ENCODE measurements at regions not wholly inside any gene's neighbourhood (a gene's known extent, or its start where the extent isn't known, plus 50 kb on each side); places are given as distances from the start of the nearest gene placed in this dataset.

DNA sequence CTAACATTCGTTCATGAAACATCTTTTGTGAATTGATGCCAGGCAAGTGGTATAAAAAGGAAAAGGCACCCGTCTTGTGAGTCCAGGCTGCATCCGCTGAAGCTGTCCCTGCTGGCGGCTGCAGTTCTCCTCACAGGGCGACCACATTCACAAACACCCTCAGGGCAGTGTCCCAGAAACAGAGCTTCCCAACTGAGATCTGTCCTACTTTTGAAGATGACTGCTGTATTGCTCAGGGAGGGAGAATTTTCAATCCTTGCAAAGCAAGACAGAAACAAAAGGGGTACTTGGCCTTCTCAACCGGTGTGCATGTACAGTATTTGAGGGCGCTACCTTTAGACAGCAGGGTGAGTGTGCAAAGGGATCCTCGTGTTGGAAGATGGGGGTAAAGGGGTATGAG lies 316.1 kb downstream of the GADD45G start:
- ChIA-PET RAD21 (ENCODE audit: unreplicated experiment) (no interaction called here), SMC1A (ENCODE audit: uncharacterized antibody, unreplicated experiment) (interaction anchor here (1.5 kb wide), 1 partner anchor 323 kb away, joined by 5 read pairs; no protein-coding TSS in a partner anchor), CTCF (interaction anchor here (1.4 to 4.7 kb wide), 2 partner anchors 318 to 323 kb away, joined by 5 to 36 read pairs; no protein-coding TSS in a partner anchor), POLR2A (no interaction called here)
- Histone ChIP-seq H3K4me2 (ENCODE audit: control insufficient read depth, insufficient read depth) (no peak overlapping the region), H3K27me3 (replicated peaks in 1 of 2; ENCODE audit: control insufficient read depth in 2 of 2, insufficient read depth in 2 of 2, low read length in 1 of 2) (peaks cover 0 to 1% of the 10 kb centered on the region in 2 experiments; a peak in 3 of 4 replicates), H2AFZ (ENCODE audit: control insufficient read depth, low read depth, low read length) (no peak overlapping the region), H3K27ac (ENCODE audit: control insufficient read depth, insufficient read depth) (no peak overlapping the region), H3K4me3 (no peak overlapping the region), H3K4me1 (ENCODE audit: control insufficient read depth, insufficient read depth, low read length) (no peaks in the 10 kb centered on the region), H3K36me3 (ENCODE audit: control insufficient read depth in 2 of 2, insufficient read depth in 2 of 2, low read length in 1 of 2) (no peaks in the 10 kb centered on the region), H4K20me1 (ENCODE audit: control insufficient read depth, insufficient read depth) (no peaks in the 10 kb centered on the region), H3K9ac (ENCODE audit: control insufficient read depth, insufficient read depth, low read length) (no peak overlapping the region), H3K79me2 (ENCODE audit: control insufficient read depth, insufficient read depth, low read length) (no peaks in the 10 kb centered on the region), H3K9me3 (replicated peaks; ENCODE audit: control insufficient read depth, insufficient read depth, low read length) (no peaks in the 10 kb centered on the region)
- intact Hi-C loops (cut with micrococcal nuclease; ENCODE audit: unreplicated experiment): no loop called here
- no TSS peak for BruUV-seq (replicated peaks)
- no peak for FAIRE-seq
- no peak for DNase-seq (ENCODE audit: low read depth, low spot score)
- in situ Hi-C loops (cut with MboI): no loop called here
- TF ChIP-seq NRF1 (conservative IDR thresholded peaks at IDR 0.05; ENCODE audit: low read depth, low read length): no peak
- no peak for TF ChIP-seq ZNF217 (IDR thresholded peaks at IDR 0.05)
- no peak for TF ChIP-seq HSF1 (IDR thresholded peaks at IDR 0.05; ENCODE audit: low read depth, low read length)
- TF ChIP-seq KLF5 (IDR thresholded peaks at IDR 0.05; ENCODE audit: partially characterized antibody): no peak
- no peak for TF ChIP-seq SMC3 (IDR thresholded peaks at IDR 0.05; ENCODE audit: borderline replicate concordance, low read length)
- TF ChIP-seq CREB1 (IDR thresholded peaks at IDR 0.05; ENCODE audit: low read depth): no peak
- no peak for ATAC-seq
- WGBS (ENCODE audit: insufficient coverage, insufficient replicate concordance, low lambda C conversion rate, missing lambda C conversion rate): 27% methylated on average over 8 of the region's 8 CpGs

- no peaks in the 10 kb centered on the region for H3K9me3 ChIP-seq (replicated peaks; ENCODE audit: control insufficient read depth, insufficient read depth, low read length)
- no TSS peak for BruUV-seq (replicated peaks)
- H3K4me1 ChIP-seq (ENCODE audit: control insufficient read depth, insufficient read depth, low read length): no peaks in the 10 kb centered on the region
- no peak for ATAC-seq
- ChIA-PET POLR2A (no interaction called here), SMC1A (ENCODE audit: uncharacterized antibody, unreplicated experiment) (no interaction called here), CTCF (interaction anchor here (4.7 kb wide), 1 partner anchor 319 kb away, joined by 36 read pairs; no protein-coding TSS in a partner anchor), RAD21 (ENCODE audit: unreplicated experiment) (no interaction called here)
- no peak overlapping the region for H3K4me2 ChIP-seq (ENCODE audit: control insufficient read depth, insufficient read depth)
- no peak overlapping the region for H3K9ac ChIP-seq (ENCODE audit: control insufficient read depth, insufficient read depth, low read length)
- H4K20me1 ChIP-seq (ENCODE audit: control insufficient read depth, insufficient read depth): no peaks in the 10 kb centered on the region
- peaks cover 0 to 1% of the 10 kb centered on the region in 2 experiments; a peak in 2 of 4 replicates for H3K27me3 ChIP-seq (replicated peaks in 1 of 2; ENCODE audit: control insufficient read depth in 2 of 2, insufficient read depth in 2 of 2, low read length in 1 of 2)
- H3K79me2 ChIP-seq (ENCODE audit: control insufficient read depth, insufficient read depth, low read length): no peaks in the 10 kb centered on the region
- H3K27ac ChIP-seq (ENCODE audit: control insufficient read depth, insufficient read depth): no peak overlapping the region
- H2AFZ ChIP-seq (ENCODE audit: control insufficient read depth, low read depth, low read length): no peak overlapping the region
- 50% methylated on average over 7 of the region's 7 CpGs for WGBS (ENCODE audit: insufficient coverage, insufficient replicate concordance, low lambda C conversion rate, missing lambda C conversion rate)
- H3K4me3 ChIP-seq: no peak overlapping the region
- FAIRE-seq: no peak
- no peaks in the 10 kb centered on the region for H3K36me3 ChIP-seq (ENCODE audit: control insufficient read depth in 2 of 2, insufficient read depth in 2 of 2, low read length in 1 of 2)
- no peak for DNase-seq (ENCODE audit: low read depth, low spot score)
- in situ Hi-C loops (cut with MboI): no loop called here
- intact Hi-C loops (cut with micrococcal nuclease; ENCODE audit: unreplicated experiment): no loop called here
- TF ChIP-seq RELA (IDR thresholded peaks at IDR 0.05; ENCODE audit: borderline replicate concordance, partially characterized antibody) (no peak), SP1 (IDR thresholded peaks at IDR 0.05; ENCODE audit: low read depth, low read length) (no peak), BCLAF1 (IDR thresholded peaks at IDR 0.05) (no peak), BHLHE40 (IDR thresholded peaks at IDR 0.05; ENCODE audit: borderline replicate concordance in 1 of 2, low read depth in 2 of 2, low read length in 1 of 2) (no peak), NBN (IDR thresholded peaks at IDR 0.05) (no peak), RAD51 (IDR thresholded peaks at IDR 0.05) (no peak), ZNF207 (IDR thresholded peaks at IDR 0.05; ENCODE audit: borderline replicate concordance) (no peak)
These were observed 317.3 kb downstream of the GADD45G start for GRCh38 chr9:89922099-89922498.
